Endodermal cell (in vitro differentiated cells): ENCODE measurements at regions not wholly inside any gene's neighbourhood (a gene's known extent, or its start where the extent isn't known, plus 50 kb on each side); places are given as distances from the start of the nearest gene placed in this dataset.

ENCODE experiments used
- DNase-seq: peaks from one replicate; pipeline ENCODE4 v3.0.0-alpha.2; 2017
- H3K27ac ChIP-seq: 2 replicates; pipeline ENCODE4 v1.5.1; 2013; ENCODE audit warnings: mild to moderate bottlenecking, low read depth, low read length, moderate library complexity
- H3K27me3 ChIP-seq: 2 replicates; pipeline ENCODE4 v1.6.1; 2013; ENCODE audit warnings: mild to moderate bottlenecking, low read length, moderate library complexity; ENCODE audit not compliant: insufficient read depth, control insufficient read depth, poor library complexity, severe bottlenecking
- H3K36me3 ChIP-seq: 2 replicates; pipeline ENCODE4 v1.7.0; 2013; ENCODE audit warnings: mild to moderate bottlenecking, low read length, moderate library complexity; ENCODE audit not compliant: control insufficient read depth, insufficient read depth
- H3K4me1 ChIP-seq: one replicate; pipeline ENCODE4 v1.7.0; 2013; ENCODE audit warnings: low read length; ENCODE audit not compliant: control insufficient read depth, insufficient read depth
- H3K4me3 ChIP-seq: 2 replicates; pipeline ENCODE4 v1.5.1; 2013; ENCODE audit warnings: mild to moderate bottlenecking, low read length, moderate library complexity
- H3K9ac ChIP-seq: 2 replicates; pipeline ENCODE4 v1.6.1; 2013; ENCODE audit warnings: mild to moderate bottlenecking, low read length, moderate library complexity; ENCODE audit not compliant: poor library complexity, severe bottlenecking; ENCODE audit errors: extremely low read depth
- H3K9me3 ChIP-seq: 2 replicates; pipeline ENCODE4 v1.6.1; 2013; ENCODE audit warnings: mild to moderate bottlenecking, low read length, moderate library complexity; ENCODE audit not compliant: control insufficient read depth
- H3K27ac Mint-ChIP-seq: 2 replicates; pipeline ENCODE4 v1.8.0; 2020; ENCODE audit warnings: mixed read lengths
- H3K27me3 Mint-ChIP-seq: 2 replicates; pipeline ENCODE4 v1.8.0; 2021; ENCODE audit warnings: mild to moderate bottlenecking, mixed read lengths; ENCODE audit not compliant: insufficient read depth
- H3K36me3 Mint-ChIP-seq: 2 replicates; pipeline ENCODE4 v1.8.0; 2020; ENCODE audit warnings: low read depth, mixed read lengths
- H3K4me1 Mint-ChIP-seq: 2 replicates; pipeline ENCODE4 v1.8.0; 2020; ENCODE audit warnings: mixed read lengths
- H3K4me3 Mint-ChIP-seq: 2 replicates; pipeline ENCODE4 v1.8.0; 2020; ENCODE audit warnings: mild to moderate bottlenecking, moderate library complexity, mixed read lengths
- H3K9me3 Mint-ChIP-seq: 2 replicates; pipeline ENCODE4 v1.8.0; 2020; ENCODE audit warnings: mild to moderate bottlenecking, mixed read lengths
- CTCF ChIP-seq: fragments of 200-600 bp; sonication (generic); conservative IDR thresholded peaks from 2 replicates; pipeline ENCODE4 v1.5.0; 2021; ENCODE audit warnings: antibody characterized with exemption, mild to moderate bottlenecking
- WGBS, 2 experiments: methylation state at CpG; one replicate each; pipeline versions ENCODE4 v1.1.5 to v1.1.7; 2013; ENCODE audit warnings: missing lambda C conversion rate in 2 of 2, mixed read lengths in 1 of 2; ENCODE audit not compliant: insufficient coverage in 1 of 2, insufficient read length in 1 of 2; 5-methylcytosine and 5-hydroxymethylcytosine counted together

DNA sequence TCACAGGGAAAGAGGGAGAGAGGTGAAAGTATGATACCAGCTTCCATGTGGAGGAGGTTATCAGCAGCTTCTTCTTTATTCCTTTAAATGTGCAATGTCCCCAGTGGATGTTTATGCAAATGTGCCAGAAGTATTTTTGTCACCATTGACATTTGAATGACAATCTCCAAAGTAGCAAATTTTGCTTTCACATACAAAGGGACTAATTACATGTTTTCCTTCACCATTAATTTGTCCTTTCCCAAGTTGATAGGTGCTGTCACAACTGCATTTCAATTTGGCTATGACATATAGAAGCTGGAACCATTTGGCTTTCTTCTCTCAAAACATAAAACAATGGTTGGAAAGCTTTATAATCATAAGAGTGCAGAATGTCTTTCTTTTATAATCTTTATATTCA is 469.0 kb upstream of the NWD2 start:
- H3K4me1 Mint-ChIP-seq = peaks cover 8% of the 10 kb centered on the region
- TF ChIP-seq CTCF = no peak

GRCh38 chr4:36779601-36780000 is 464.9 kb upstream of the NWD2 start:
- no peaks in the 10 kb centered on the region for H3K36me3 ChIP-seq
- no peaks in the 10 kb centered on the region for H3K4me1 ChIP-seq
- H3K4me1 Mint-ChIP-seq = no peaks in the 10 kb centered on the region
- no peak for TF ChIP-seq CTCF
- no peak overlapping the region for H3K4me3 Mint-ChIP-seq
- H3K36me3 Mint-ChIP-seq = no peaks in the 10 kb centered on the region
- H3K9me3 Mint-ChIP-seq = peaks cover 3% of the 10 kb centered on the region
- no peaks in the 10 kb centered on the region for H3K9me3 ChIP-seq
- no peak overlapping the region for H3K27ac ChIP-seq
- no peak overlapping the region for H3K27ac Mint-ChIP-seq
- 100% methylated on average over 1 of the region's 1 CpG; no CpG with 5 or more reads in 1 of the 2 experiments for WGBS, 2 experiments
- H3K9ac ChIP-seq = no peak overlapping the region
- H3K27me3 ChIP-seq = no peaks in the 10 kb centered on the region
- no peak overlapping the region for H3K4me3 ChIP-seq
- DNase-seq = no peak
- H3K27me3 Mint-ChIP-seq = no peaks in the 10 kb centered on the region

More for the DNA sequence above, 469.0 kb upstream of the NWD2 start:
- H3K4me1 ChIP-seq = no peaks in the 10 kb centered on the region
- H3K27ac ChIP-seq = no peak overlapping the region
- Mint-ChIP-seq H3K4me3 (no peak overlapping the region), H3K9me3 (peaks cover 3% of the 10 kb centered on the region), H3K27ac (no peak overlapping the region), H3K27me3 (no peaks in the 10 kb centered on the region), H3K36me3 (no peaks in the 10 kb centered on the region)
- no peaks in the 10 kb centered on the region for H3K9me3 ChIP-seq
- no peaks in the 10 kb centered on the region for H3K27me3 ChIP-seq
- DNase-seq = no peak
- no peak overlapping the region for H3K9ac ChIP-seq
- H3K4me3 ChIP-seq = no peak overlapping the region
- no peaks in the 10 kb centered on the region for H3K36me3 ChIP-seq

DNA sequence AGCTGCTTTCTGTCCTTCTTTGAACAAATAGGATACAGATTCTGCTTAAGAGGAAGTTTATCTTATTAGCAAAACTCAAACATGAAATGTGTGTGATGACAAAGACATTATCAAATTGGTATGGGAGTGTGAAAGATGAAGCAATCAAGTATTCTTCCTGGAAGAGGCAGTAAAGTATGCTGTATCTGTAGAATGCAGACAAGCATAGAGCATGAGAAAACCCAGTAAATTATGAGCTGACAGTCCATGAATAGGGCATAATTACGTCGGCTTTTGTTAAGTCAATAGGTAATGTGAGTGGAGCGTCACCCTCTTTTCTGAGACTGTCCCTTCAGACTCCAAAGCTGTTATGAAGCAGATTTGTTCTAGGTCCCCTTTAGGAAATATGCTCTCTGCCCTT is 458.6 kb upstream of the NWD2 start:
- Mint-ChIP-seq H3K27ac (no peak overlapping the region), H3K4me3 (no peak overlapping the region), H3K27me3 (no peaks in the 10 kb centered on the region), H3K4me1 (no peaks in the 10 kb centered on the region), H3K9me3 (no peaks in the 10 kb centered on the region), H3K36me3 (no peaks in the 10 kb centered on the region)
- Histone ChIP-seq H3K9ac (no peak overlapping the region), H3K36me3 (no peaks in the 10 kb centered on the region), H3K9me3 (no peaks in the 10 kb centered on the region), H3K4me1 (no peaks in the 10 kb centered on the region), H3K4me3 (no peak overlapping the region), H3K27me3 (no peaks in the 10 kb centered on the region), H3K27ac (no peak overlapping the region)
- TF ChIP-seq CTCF = no peak
- DNase-seq = no peak
- 60 to 64% methylated on average over 3 of the region's 3 CpGs for WGBS, 2 experiments
